HG03469 (cell line): ENCODE measurements at regions not wholly inside any gene's neighbourhood (a gene's known extent, or its start where the extent isn't known, plus 50 kb on each side); places are given as distances from the start of the nearest gene placed in this dataset.

Experiments
- ATAC-seq: cut with Tn5 transposase; IDR thresholded peaks from one replicate; pipeline ENCODE4 v1.9.1; 2021; ENCODE audit warnings: mild to moderate bottlenecking, moderate library complexity, moderate number of reproducible peaks; ENCODE audit not compliant: unreplicated experiment

- ATAC-seq, result no peak
Observed at GRCh38 chr18:78296166-78296565, 683.5 kb upstream of the SALL3 start.

GRCh38 chr18:78297048-78297447 lies 682.6 kb upstream of the SALL3 start:
- no peak for ATAC-seq

GRCh38 chr18:78303519-78304191 lies 676.0 kb upstream of the SALL3 start:
- no peak for ATAC-seq

GRCh38 chr18:78304192-78305164 lies 675.1 kb upstream of the SALL3 start:
- no peak for ATAC-seq

GRCh38 chr18:78305789-78306188 lies 673.8 kb upstream of the SALL3 start:
- no peak for ATAC-seq

- ATAC-seq, result no peak
Observed at GRCh38 chr18:78309307-78309706, 670.3 kb upstream of the SALL3 start.

GRCh38 chr18:78309924-78310323 lies 669.7 kb upstream of the SALL3 start:
- no peak for ATAC-seq

- ATAC-seq, result no peak
Observed at GRCh38 chr18:78319264-78319663, 660.4 kb upstream of the SALL3 start.

- ATAC-seq, result no peak
Observed at GRCh38 chr18:78319961-78320360, 659.7 kb upstream of the SALL3 start.

- no peak for ATAC-seq
Observed at GRCh38 chr18:78321402-78321801, 658.2 kb upstream of the SALL3 start.

- no peak for ATAC-seq
Observed at GRCh38 chr18:78323453-78324197, 656.0 kb upstream of the SALL3 start.

- no peak for ATAC-seq
Observed at GRCh38 chr18:78327643-78328042, 652.0 kb upstream of the SALL3 start.

GRCh38 chr18:78330766-78331165 lies 648.9 kb upstream of the SALL3 start:
- no peak for ATAC-seq

GRCh38 chr18:78352910-78353309 lies 626.7 kb upstream of the SALL3 start:
- no peak for ATAC-seq

- no peak for ATAC-seq
Observed at GRCh38 chr18:78362198-78362597, 617.4 kb upstream of the SALL3 start.

- no peak for ATAC-seq
Observed at GRCh38 chr18:78363556-78364387, 615.8 kb upstream of the SALL3 start.

GRCh38 chr18:78364388-78364960 lies 615.1 kb upstream of the SALL3 start:
- no peak for ATAC-seq

GRCh38 chr18:78367996-78368395 lies 611.6 kb upstream of the SALL3 start:
- no peak for ATAC-seq

- no peak for ATAC-seq
Observed at GRCh38 chr18:78368726-78369125, 610.9 kb upstream of the SALL3 start.

- no peak for ATAC-seq
Observed at GRCh38 chr18:78376046-78376445, 603.6 kb upstream of the SALL3 start.
